H1 (cell line): ENCODE measurements at regions not wholly inside any gene's neighbourhood (a gene's known extent, or its start where the extent isn't known, plus 50 kb on each side); places are given as distances from the start of the nearest gene placed in this dataset.

ENCODE experiments used
- CTCF ChIA-PET: fragments of 300-600 bp; sonication (Branson Sonifier 250); formaldehyde crosslinking; loops from one replicate; lab custom pipeline; 2021; ENCODE audit not compliant: partially characterized antibody; lab: Charles Lee
- POLR2A ChIA-PET: fragments of 300-600 bp; sonication (Branson Sonifier 250); formaldehyde crosslinking; loops from one replicate; lab custom pipeline; 2021; ENCODE audit warnings: inconsistent platforms; ENCODE audit not compliant: partially characterized antibody; lab: Charles Lee
- DNase-seq, 2 experiments: peaks; one replicate each; pipeline versions ENCODE4 v3.0.0 to v3.0.0-alpha.2; 2010 to 2022; ENCODE audit warnings: low spot score in 2 of 2, low read depth in 1 of 2, mixed read lengths in 1 of 2
- FAIRE-seq: peaks from 2 replicates; lab custom pipeline; 2011; peaks lifted over from hg19 to GRCh38; lab: Jason Lieb, UNC
- H2AFZ ChIP-seq: 2 replicates; pipeline ENCODE4 v1.8.1; 2012; ENCODE audit warnings: low read length, inconsistent platforms
- H2AK5ac ChIP-seq: 2 replicates; pipeline ENCODE4 v1.6.1; 2013; ENCODE audit warnings: low read depth, low read length
- H2BK120ac ChIP-seq: replicated peaks from 2 replicates; pipeline ENCODE3; 2013; ENCODE audit warnings: low read depth, low read length, inconsistent platforms
- H2BK12ac ChIP-seq: 2 replicates; pipeline ENCODE4 v1.6.1; 2013; ENCODE audit warnings: low read depth, low read length
- H2BK15ac ChIP-seq: 2 replicates; pipeline ENCODE4 v1.6.1; 2013; ENCODE audit warnings: low read length
- H2BK20ac ChIP-seq: 2 replicates; pipeline ENCODE4 v1.6.1; 2013; ENCODE audit warnings: low read length
- H2BK5ac ChIP-seq: 2 replicates; pipeline ENCODE4 v1.6.1; 2013; ENCODE audit warnings: low read depth, low read length
- H3K14ac ChIP-seq: 2 replicates; pipeline ENCODE4 v1.6.1; 2013; ENCODE audit warnings: inconsistent platforms; ENCODE audit not compliant: insufficient read length
- H3K18ac ChIP-seq: 2 replicates; pipeline ENCODE4 v1.6.1; 2013; ENCODE audit warnings: low read length; ENCODE audit errors: extremely low read depth
- H3K23ac ChIP-seq: 2 replicates; pipeline ENCODE4 v1.6.1; 2013; ENCODE audit warnings: inconsistent platforms; ENCODE audit not compliant: insufficient read length
- H3K23me2 ChIP-seq: 2 replicates; pipeline ENCODE4 v1.6.1; 2013; ENCODE audit warnings: low read depth, low read length
- H3K27ac ChIP-seq: 2 replicates; pipeline ENCODE4 v1.6.1; 2011; ENCODE audit warnings: low read depth, low read length, inconsistent platforms
- H3K27me3 ChIP-seq, 4 experiments: replicated peaks in 1 of 4; 1 replicate in 1 of 4; 2 replicates in 3 of 4; pipeline versions ENCODE4 v1.6.1 to v1.8.1; 2011 to 2013; ENCODE audit warnings: low read length in 3 of 4, mild to moderate bottlenecking in 3 of 4, inconsistent platforms in 2 of 4, mixed read lengths in 2 of 4, moderate library complexity in 1 of 4; ENCODE audit not compliant: control insufficient read depth in 3 of 4, insufficient read depth in 3 of 4; ENCODE audit errors: extremely low read depth in 1 of 4
- H3K36me3 ChIP-seq, 4 experiments: 2 replicates each; pipeline versions ENCODE4 v1.6.1 to v1.8.1; 2011 to 2013; ENCODE audit warnings: mild to moderate bottlenecking in 4 of 4, low read length in 3 of 4, moderate library complexity in 2 of 4, control low read depth in 1 of 4, inconsistent platforms in 1 of 4; ENCODE audit not compliant: insufficient read depth in 4 of 4, control insufficient read depth in 2 of 4
- H3K4ac ChIP-seq: replicated peaks from 2 replicates; pipeline ENCODE3; 2013; ENCODE audit warnings: low read length, low read depth, mixed read lengths, inconsistent platforms; ENCODE audit not compliant: insufficient read length
- H3K4me1 ChIP-seq, 4 experiments: replicated peaks in 1 of 4; 1 replicate in 1 of 4; 2 replicates in 3 of 4; pipeline versions ENCODE4 v1.6.1 to v1.8.1; 2011 to 2013; ENCODE audit warnings: low read length in 3 of 4, inconsistent platforms in 2 of 4, mixed read lengths in 1 of 4; ENCODE audit not compliant: insufficient read depth in 4 of 4, control insufficient read depth in 3 of 4
- H3K4me2 ChIP-seq, 2 experiments: 2 replicates each; pipeline versions ENCODE4 v1.6.1 to v1.8.1; 2011 to 2013; ENCODE audit warnings: low read depth in 2 of 2, low read length in 2 of 2, control low read depth in 1 of 2, inconsistent platforms in 1 of 2, mild to moderate bottlenecking in 1 of 2; ENCODE audit not compliant: insufficient read depth in 1 of 2
- H3K4me3 ChIP-seq, 4 experiments: fragments of 200-600, 300-600 bp in 1 of 4; sonication (generic), shearing (Covaris generic), sonication (Bioruptor Twin) in 1 of 4; 2 replicates each; pipeline versions ENCODE4 v1.5.1 to v1.8.1; 2011 to 2016; ENCODE audit warnings: low read length in 4 of 4, low read depth in 3 of 4, control low read depth in 2 of 4, inconsistent platforms in 2 of 4, mild to moderate bottlenecking in 2 of 4, mixed read lengths in 1 of 4, moderate library complexity in 1 of 4; ENCODE audit not compliant: insufficient read depth in 2 of 4; ENCODE audit errors: extremely low read depth in 1 of 4
- H3K56ac ChIP-seq: replicated peaks from 2 replicates; pipeline ENCODE3; 2013; ENCODE audit warnings: low read depth, mild to moderate bottlenecking, mixed read lengths, low read length, inconsistent platforms; ENCODE audit not compliant: insufficient read length
- H3K79me1 ChIP-seq: 2 replicates; pipeline ENCODE4 v1.6.1; 2013; ENCODE audit warnings: low read depth, low read length, control low read depth
- H3K79me2 ChIP-seq, 2 experiments: 2 replicates each; pipeline versions ENCODE4 v1.6.1 to v1.8.1; 2012 to 2013; ENCODE audit warnings: low read length in 2 of 2, mild to moderate bottlenecking in 2 of 2, inconsistent platforms in 1 of 2; ENCODE audit not compliant: insufficient read depth in 2 of 2, control insufficient read depth in 1 of 2
- H3K9ac ChIP-seq, 4 experiments: replicated peaks in 1 of 4; 1 replicate in 1 of 4; 2 replicates in 3 of 4; pipeline versions ENCODE4 v1.6.1 to v1.8.1; 2011 to 2013; ENCODE audit warnings: low read depth in 3 of 4, low read length in 3 of 4, control low read depth in 2 of 4, mild to moderate bottlenecking in 2 of 4, moderate library complexity in 2 of 4, inconsistent platforms in 1 of 4; ENCODE audit errors: extremely low read depth in 1 of 4
- H3K9me3 ChIP-seq, 2 experiments: 2 replicates each; pipeline versions ENCODE4 v1.6.1 to v1.8.1; 2012 to 2013; ENCODE audit warnings: mild to moderate bottlenecking in 2 of 2, moderate library complexity in 2 of 2, control low read depth in 1 of 2, inconsistent platforms in 1 of 2, low read depth in 1 of 2, low read length in 1 of 2, mixed read lengths in 1 of 2; ENCODE audit not compliant: insufficient read depth in 2 of 2
- H4K20me1 ChIP-seq, 2 experiments: replicated peaks in 1 of 2; 2 replicates each; pipeline versions ENCODE3 to v1.8.1; 2011 to 2013; ENCODE audit warnings: inconsistent platforms in 2 of 2, low read length in 2 of 2, mild to moderate bottlenecking in 1 of 2; ENCODE audit not compliant: insufficient read depth in 2 of 2, control insufficient read depth in 1 of 2
- H4K5ac ChIP-seq: 2 replicates; pipeline ENCODE4 v1.6.1; 2013; ENCODE audit warnings: low read length, low read depth, mixed read lengths, inconsistent platforms; ENCODE audit not compliant: insufficient read length
- H4K8ac ChIP-seq: 2 replicates; pipeline ENCODE4 v1.8.0; 2013; ENCODE audit warnings: mild to moderate bottlenecking, moderate library complexity, low read length, inconsistent platforms; ENCODE audit not compliant: insufficient read depth; ENCODE audit errors: extremely low read depth
- H4K91ac ChIP-seq: replicated peaks from 2 replicates; pipeline ENCODE3; 2013; ENCODE audit warnings: low read length, mixed read lengths, inconsistent platforms; ENCODE audit not compliant: insufficient read length
- CHD1 ChIP-seq: IDR thresholded peaks from 2 replicates; pipeline ENCODE4 v1.6.1; 2012; ENCODE audit warnings: low read depth, low read length, improper control_type of control experiment
- EGR1 ChIP-seq: IDR thresholded peaks from 2 replicates; pipeline ENCODE4 v1.6.1; 2011; ENCODE audit warnings: low read depth, low read length, borderline replicate concordance
- GABPA ChIP-seq: IDR thresholded peaks from 2 replicates; pipeline ENCODE4 v1.6.1; 2011; ENCODE audit warnings: mild to moderate bottlenecking, low read length, moderate library complexity, borderline replicate concordance; ENCODE audit not compliant: insufficient read depth
- HDAC2 ChIP-seq, 2 experiments: fragments of 300-600 bp in 1 of 2; sonication (generic) in 1 of 2; IDR thresholded peaks; 2 replicates each; pipeline ENCODE4 v1.6.1; 2011 to 2012; ENCODE audit warnings: low read depth in 2 of 2, low read length in 2 of 2, mild to moderate bottlenecking in 2 of 2, moderate library complexity in 2 of 2, borderline replicate concordance in 1 of 2, inconsistent platforms in 1 of 2
- PHF8 ChIP-seq: fragments of 200-600 bp; sonication (generic); conservative IDR thresholded peaks from 2 replicates; pipeline ENCODE4 v1.7.1; 2012; ENCODE audit warnings: low read depth, mild to moderate bottlenecking, inconsistent platforms, low read length, moderate library complexity
- POLR2A ChIP-seq, 2 experiments: IDR thresholded peaks; 1 replicate in 1 of 2; 2 replicates in 1 of 2; pipeline ENCODE4 v1.6.1; 2011; ENCODE audit warnings: low read depth in 2 of 2, low read length in 2 of 2, mild to moderate bottlenecking in 2 of 2; ENCODE audit errors: control extremely low read depth in 1 of 2
- RAD21 ChIP-seq, 2 experiments: IDR thresholded peaks in 1 of 2; conservative IDR thresholded peaks in 1 of 2; 2 replicates each; pipeline ENCODE4 v1.6.1; 2011; ENCODE audit warnings: low read depth in 2 of 2, low read length in 2 of 2, improper control_type of control experiment in 1 of 2, inconsistent platforms in 1 of 2, mild to moderate bottlenecking in 1 of 2, moderate library complexity in 1 of 2
- RNF2 ChIP-seq: fragments of 200-900, 300-1000 bp; sonication (generic); IDR thresholded peaks from 2 replicates; pipeline ENCODE4 v1.7.1; 2016; ENCODE audit warnings: borderline replicate concordance, low read depth, mild to moderate bottlenecking, antibody characterized with exemption, low read length; ENCODE audit not compliant: poor library complexity, severe bottlenecking; ENCODE audit errors: missing control alignments
- RXRA ChIP-seq: IDR thresholded peaks from 2 replicates; pipeline ENCODE4 v1.6.1; 2011; ENCODE audit warnings: low read depth, mild to moderate bottlenecking, low read length, moderate library complexity; ENCODE audit not compliant: insufficient read depth
- SIRT6 ChIP-seq: IDR thresholded peaks from one replicate; pipeline ENCODE4 v1.7.1; 2012; ENCODE audit warnings: low read length, inconsistent platforms
- SIX5 ChIP-seq: IDR thresholded peaks from 2 replicates; pipeline ENCODE4 v1.6.1; 2011; ENCODE audit warnings: mild to moderate bottlenecking, low read depth, low read length
- WGBS, 2 experiments: shearing (Covaris generic) in 1 of 2; methylation state at CpG; one replicate each; pipeline versions ENCODE4 v1.1.6 to v1.1.7; 2013 to 2015; ENCODE audit warnings: low lambda C conversion rate in 2 of 2, mixed read lengths in 2 of 2, inconsistent platforms in 1 of 2, low coverage in 1 of 2, missing lambda C conversion rate in 1 of 2; ENCODE audit not compliant: insufficient replicate concordance in 2 of 2, insufficient coverage in 1 of 2, insufficient read length in 1 of 2; ENCODE audit errors: extremely low coverage in 1 of 2, missing lambda C conversion rate in 1 of 2; 5-methylcytosine and 5-hydroxymethylcytosine counted together

GRCh38 chr2:181153886-181154285, 173.5 kb downstream of the UBE2E3 start:
- Histone ChIP-seq H4K20me1 (no peaks in the 10 kb centered on the region), H2BK120ac (no peak overlapping the region), H3K4me3 (no peak overlapping the region), H2BK12ac (no peak overlapping the region), H3K9me3 (peaks cover 11 to 12% of the 10 kb centered on the region in 2 experiments; a peak in 2 of 4 replicates), H3K36me3 (no peaks in the 10 kb centered on the region), H3K4ac (no peak overlapping the region), H3K4me2 (no peak overlapping the region), H3K9ac (no peak overlapping the region), H3K79me1 (no peaks in the 10 kb centered on the region), H2BK5ac (no peak overlapping the region), H3K14ac (no peak overlapping the region), H3K4me1 (no peaks in the 10 kb centered on the region), H4K91ac (no peak overlapping the region), H2AFZ (no peak overlapping the region), H3K27ac (no peak overlapping the region), H4K8ac (no peak overlapping the region), H3K23me2 (no peaks in the 10 kb centered on the region; the same call in 1 of the 2 replicates), H3K56ac (no peak overlapping the region), H2BK20ac (no peak overlapping the region), H3K23ac (no peak overlapping the region), H3K27me3 (no peaks in the 10 kb centered on the region), H2BK15ac (no peak overlapping the region), H3K18ac (no peak overlapping the region), H4K5ac (no peak overlapping the region), H2AK5ac (no peak overlapping the region), H3K79me2 (no peaks in the 10 kb centered on the region)
- ChIA-PET CTCF (interaction anchor here (1.0 kb wide), 1 partner anchor 49 kb away, joined by 3 read pairs; no protein-coding TSS in a partner anchor), POLR2A (no interaction called here)
- TF ChIP-seq EGR1 = no peak
- no peak for TF ChIP-seq RXRA
- no peak for TF ChIP-seq POLR2A (IDR thresholded peaks at IDR 0.05; ENCODE audit: control extremely low read depth in 1 of 2, low read depth in 2 of 2, low read length in 2 of 2)
- no peak for TF ChIP-seq HDAC2 (IDR thresholded peaks at IDR 0.05; ENCODE audit: borderline replicate concordance in 1 of 2, low read depth in 2 of 2, low read length in 2 of 2)
- no peak for TF ChIP-seq SIX5
- no peak for TF ChIP-seq PHF8
- no peak for TF ChIP-seq SIRT6
- TF ChIP-seq RNF2 = no peak
- no peak for TF ChIP-seq CHD1
- TF ChIP-seq RAD21 (IDR thresholded peaks at IDR 0.05 in 1 of 2, conservative IDR thresholded peaks at IDR 0.05 in 1 of 2; ENCODE audit: low read depth in 2 of 2, low read length in 2 of 2) = no peak
- no peak for TF ChIP-seq GABPA
- DNase-seq = no peak
- 94% methylated on average over 1 of the region's 1 CpG; no CpG with 5 or more reads in 1 of the 2 experiments for WGBS, 2 experiments
- FAIRE-seq = no peak
